ENCODE measurements at regions not wholly inside any gene's neighbourhood (a gene's known extent, or its start where the extent isn't known, plus 50 kb on each side); places are given as distances from the start of the nearest gene placed in this dataset.
A peak's percentile ranks its signal among the peaks of the same experiment; 100 is the strongest.

DNA sequence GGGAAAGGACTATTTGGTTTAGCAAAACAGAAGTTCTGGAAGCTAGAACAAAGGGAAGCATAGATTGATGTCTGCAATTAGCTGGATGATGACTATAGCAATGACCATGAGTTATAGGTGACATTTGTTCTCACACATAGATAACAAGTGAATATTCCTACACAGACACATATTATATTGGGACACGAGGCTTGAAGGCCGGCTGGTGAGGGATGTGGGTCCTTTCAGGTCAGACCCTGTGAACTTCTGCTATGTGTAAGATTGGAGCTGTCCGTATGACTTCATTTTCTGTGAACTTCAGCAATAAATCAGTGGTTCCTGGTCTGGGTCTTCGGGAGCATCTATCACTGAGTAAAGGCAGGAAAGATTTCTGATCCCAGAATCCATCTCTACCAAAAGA lies 253.6 kb upstream of the CFAP20DC start:
- DNase-seq (ENCODE audit: low read depth): no peak

DNA sequence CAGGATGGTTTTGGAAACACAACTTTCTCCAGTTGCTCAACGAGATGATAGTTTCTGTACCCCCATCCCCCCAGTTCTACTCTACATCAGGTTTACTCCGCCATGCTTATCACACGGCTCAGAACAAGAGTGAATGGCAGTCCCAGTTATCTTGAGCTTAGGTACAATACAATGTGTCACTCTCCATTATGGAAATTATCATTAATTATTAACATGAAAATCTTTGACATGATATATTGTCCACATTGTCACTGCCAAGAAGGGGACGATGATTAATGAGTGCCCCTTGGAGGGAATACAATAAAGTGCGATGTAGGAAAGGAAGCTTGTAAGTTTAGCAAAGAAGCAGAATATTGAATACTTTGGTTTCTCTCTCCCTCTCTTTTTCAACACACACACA lies 252.6 kb upstream of the CFAP20DC start:
- no peak for DNase-seq (ENCODE audit: low read depth)

DNA sequence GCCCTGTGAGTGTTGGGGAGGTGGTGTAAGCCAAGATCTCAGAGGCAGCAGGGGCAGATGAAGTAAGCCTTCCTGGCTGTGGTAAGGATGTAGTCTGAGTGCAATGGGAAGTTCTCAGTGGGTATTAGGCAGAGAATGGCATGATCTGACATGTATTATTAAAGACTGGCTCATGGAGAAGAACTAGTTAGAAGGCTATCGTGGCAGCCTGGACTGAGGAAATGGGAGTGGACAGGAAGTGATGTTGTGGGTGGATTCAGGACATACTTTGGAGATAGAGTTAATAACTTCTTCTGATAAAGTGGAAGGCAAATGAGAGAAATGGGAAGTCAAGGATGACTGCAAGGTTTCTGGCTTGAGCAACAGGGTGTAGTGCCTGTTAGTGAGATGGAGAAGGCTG lies 250.9 kb upstream of the CFAP20DC start:
- no peak for DNase-seq (ENCODE audit: low read depth)

DNA sequence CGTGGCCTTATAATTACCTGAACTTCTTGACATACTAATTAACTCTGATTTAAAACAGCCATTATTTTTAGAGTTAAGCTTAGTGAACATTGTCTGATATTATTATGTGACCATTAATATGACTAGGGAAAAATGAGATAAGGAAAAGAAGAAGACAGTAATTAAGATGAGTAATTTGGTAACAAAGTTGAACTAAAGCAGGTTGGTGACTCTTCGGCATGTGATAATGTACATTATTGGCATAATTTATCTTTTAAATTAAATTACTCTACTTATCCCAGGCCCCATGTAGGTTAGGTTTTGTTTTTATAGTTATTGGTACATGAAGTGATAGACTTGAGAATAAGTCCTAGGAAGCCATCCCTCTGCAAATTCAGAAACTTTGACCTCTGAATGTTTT lies 249.7 kb upstream of the CFAP20DC start:
- no peak for DNase-seq (ENCODE audit: low read depth)

DNA sequence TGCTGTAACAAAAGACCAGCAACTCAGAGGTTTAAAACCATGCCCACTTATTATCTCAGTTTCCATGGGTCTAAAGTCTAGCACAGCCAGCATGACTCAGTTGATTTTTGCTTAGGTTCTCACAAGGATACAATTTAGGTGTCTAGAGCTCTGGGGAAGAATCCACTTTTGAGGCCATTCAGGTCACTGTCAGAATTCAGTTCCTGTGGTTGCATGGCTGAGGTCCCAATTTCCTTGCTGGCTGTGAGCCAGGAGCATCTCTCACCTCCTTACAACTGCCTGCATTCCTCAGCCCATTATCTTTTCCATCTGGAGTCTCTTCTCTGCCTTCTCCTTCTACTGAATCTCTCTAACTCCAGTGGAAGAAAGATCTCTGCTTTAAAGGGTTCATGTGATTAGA lies 240.5 kb upstream of the CFAP20DC start:
- DNase-seq (ENCODE audit: low read depth): no peak

DNA sequence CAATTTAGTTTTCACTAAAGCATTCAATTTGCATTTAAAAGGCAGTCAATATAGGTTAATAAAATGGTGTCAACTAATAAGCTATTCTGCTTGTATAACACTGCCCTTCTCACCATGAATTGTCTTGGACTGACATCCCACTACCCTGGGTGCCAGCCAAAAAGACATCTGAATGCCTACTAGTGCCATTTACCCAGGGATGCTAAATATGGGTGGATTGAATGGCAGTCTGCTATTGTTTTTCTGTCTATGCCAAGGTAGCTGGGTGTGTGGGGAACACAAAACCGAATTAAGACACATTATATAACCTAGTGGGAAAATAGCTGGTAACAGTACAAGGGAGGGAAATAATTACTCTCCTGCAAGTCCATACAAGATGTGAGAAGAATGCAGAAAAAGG lies 240.0 kb upstream of the CFAP20DC start:
- DNase-seq (ENCODE audit: low read depth): no peak

DNA sequence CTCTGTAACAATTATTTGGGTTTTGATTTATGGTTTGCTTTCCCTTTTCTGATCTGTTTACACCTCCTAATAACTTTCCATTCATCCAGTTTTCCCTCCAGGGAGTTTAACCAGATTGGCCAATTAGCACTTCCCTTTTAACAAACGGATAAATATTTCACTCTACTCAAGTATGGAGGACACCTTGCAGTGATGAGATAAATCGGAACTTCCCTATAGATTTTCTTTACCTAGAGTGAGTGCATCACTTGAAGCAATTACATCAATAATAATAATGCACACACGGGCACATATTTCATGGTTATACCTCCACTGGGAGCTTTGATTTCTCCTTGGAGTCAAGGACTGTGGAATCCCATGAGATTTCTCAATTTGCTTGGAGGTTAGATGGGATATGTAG lies 239.1 kb upstream of the CFAP20DC start:
- no peak for DNase-seq (ENCODE audit: low read depth)

DNA sequence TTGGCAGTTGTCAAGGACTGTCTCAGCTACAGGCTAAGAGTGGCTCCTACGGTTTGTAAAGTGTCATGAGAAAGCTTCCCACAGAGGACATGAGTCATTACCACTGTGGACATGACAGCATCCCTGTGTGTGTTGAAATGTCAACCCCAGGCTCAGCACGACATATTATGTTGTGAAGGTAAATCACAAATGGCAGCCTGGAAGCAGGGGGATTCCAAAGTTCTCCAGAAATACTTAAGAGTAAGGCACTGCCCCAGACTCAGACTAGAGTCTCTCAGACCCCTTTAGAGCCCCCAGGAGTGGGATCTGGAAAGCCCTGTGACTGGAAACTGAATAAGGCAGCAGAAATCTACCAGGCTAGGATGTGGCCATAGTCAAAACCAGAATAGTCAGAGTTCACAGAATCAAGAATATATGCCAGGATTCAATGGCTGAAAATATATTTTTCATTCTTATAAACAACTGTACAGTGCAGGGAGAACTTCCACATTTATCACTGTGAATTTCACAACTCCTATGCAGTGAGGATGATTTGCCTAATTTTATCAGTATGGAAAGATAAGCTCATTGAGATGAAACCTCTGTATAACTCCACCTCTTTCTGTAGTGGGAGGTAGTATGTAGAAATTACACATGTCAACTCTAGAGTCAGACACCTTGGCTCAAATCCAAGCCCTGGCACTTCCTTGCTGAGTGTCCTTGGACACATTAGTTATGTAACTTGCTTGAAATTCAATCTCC lies 237.1 kb upstream of the CFAP20DC start:
- DNase-seq (ENCODE audit: low read depth): peak; percentile 29

DNA sequence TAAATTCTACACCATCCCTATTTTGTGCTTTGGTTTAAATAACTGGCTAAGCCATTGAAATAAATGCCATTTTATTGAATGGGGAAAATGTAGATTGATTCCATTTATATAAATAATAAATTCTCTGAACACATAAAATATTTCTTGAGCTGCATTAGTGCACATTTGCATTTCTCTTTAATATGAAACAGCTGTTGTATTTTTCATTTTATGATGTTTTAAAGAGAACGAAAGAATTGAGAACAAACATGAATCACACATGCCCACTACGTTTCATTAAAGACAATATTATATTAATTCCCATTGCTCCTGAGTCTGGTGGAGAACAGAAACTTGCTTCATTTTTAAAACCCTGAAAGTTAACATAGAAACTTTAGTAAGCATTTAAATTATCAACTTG lies 235.7 kb upstream of the CFAP20DC start:
- DNase-seq (ENCODE audit: low read depth): no peak

DNA sequence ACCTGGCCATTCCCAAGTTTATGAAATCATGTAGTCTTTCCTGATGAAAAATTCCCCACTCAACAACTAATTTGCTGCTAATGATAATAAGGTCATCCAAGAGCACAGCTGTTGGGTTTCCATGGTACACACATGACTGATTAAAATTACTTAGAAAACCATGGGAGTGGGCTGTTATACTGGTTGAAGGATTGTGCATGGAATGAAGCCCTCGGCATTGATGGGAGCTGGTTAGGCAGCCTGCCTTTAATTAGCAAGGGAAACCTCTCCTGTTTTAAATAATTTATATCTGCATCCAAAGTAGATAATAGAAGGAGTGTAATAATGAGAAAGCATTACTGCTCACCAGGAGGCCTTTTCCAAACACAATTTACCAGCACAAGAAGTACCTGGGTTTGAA lies 235.1 kb upstream of the CFAP20DC start:
- no peak for DNase-seq (ENCODE audit: low read depth)

DNA sequence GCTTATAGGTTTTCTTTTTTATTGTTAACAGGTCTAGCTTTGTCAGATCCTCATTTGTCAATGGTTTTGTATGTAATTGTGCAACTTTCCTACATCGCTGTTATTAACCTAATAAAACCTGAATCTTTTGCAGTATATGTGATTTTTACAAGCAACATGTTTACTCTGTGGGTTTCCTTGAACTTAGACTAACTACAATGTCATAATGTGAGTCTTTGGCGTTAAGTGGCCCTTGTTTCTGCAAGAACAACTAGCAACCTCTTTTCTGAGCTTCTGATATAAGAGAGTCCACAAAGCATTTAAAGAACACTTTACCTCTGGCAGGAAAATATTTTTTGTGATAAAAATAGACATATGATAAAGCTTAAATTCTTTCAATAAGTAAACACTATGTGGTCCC lies 230.3 kb upstream of the CFAP20DC start:
- DNase-seq (ENCODE audit: low read depth): no peak

DNA sequence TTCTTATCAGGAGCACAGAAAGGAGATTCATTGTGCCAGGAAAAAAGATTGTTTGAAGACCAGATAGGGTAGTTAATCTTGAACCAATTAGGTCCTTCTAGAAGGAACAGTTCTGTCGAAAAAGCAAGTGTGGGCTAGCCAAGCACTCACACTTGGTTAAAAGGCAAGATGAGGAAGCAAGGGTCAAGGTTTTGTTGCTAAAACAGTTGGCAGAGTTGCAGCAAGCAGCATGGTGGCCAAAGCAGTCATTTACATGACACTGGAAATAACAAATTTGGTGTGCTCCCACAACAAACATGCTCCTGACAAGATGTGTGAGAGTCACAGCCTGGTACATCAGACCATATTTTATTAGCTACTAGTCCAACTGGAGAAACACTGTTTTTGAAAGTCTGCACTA lies 228.0 kb upstream of the CFAP20DC start:
- DNase-seq (ENCODE audit: low read depth): no peak

DNA sequence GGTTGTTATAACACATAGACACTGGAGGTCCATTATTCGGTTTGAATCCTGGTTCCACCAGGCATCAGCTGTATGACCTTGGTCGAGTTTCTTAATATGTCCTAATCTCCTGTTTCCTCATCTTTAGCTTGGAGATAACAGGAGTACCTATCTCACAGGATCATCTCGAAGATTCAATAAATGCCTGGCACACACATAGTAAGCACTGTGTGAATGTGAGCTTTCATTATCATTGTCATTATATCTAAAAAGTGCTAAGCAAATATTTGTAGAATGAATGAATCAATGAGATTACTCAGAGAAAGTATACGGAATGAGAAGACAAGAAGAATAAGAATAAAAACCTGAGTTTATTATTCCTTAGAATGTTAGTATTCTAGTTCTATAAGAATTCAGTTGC lies 227.4 kb upstream of the CFAP20DC start:
- no peak for DNase-seq (ENCODE audit: low read depth)

DNA sequence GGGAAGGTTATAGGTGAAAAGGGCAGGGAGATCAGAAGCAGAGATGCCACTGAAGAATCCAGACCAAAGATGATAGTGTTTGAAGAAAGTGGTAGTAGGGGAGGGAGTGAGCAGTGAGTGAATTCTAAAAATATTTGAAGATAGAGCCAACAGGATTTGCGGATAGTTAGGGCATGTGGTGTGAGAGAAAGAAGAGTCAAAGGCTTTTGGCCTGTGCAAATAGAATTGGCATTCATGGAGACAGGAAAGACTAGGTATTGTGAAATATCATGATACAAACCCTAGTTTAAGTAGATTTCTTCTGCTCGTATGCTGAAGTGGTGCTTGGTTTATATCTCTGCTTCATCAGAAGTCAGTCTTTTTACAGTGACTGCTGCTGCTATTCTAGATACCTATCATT lies 224.2 kb upstream of the CFAP20DC start:
- no peak for DNase-seq (ENCODE audit: low read depth)

DNA sequence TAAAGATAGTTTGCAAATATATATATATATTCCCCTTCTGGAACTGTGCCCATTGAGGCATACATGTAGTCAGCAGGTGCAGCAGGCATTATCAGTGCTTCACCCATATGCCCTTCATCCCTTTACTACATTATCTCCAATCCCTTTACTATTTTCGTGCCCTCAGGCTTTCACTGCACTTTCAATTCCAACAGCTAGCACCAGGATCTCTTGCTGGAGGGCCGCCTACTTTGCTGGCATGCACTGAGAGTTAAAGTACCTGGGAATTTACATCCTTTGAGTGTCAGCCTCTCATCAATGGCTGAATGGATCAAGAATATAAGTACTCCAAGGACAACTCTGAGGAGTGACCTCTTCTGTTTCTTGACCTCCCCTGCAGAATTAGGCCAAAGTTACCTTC lies 222.1 kb upstream of the CFAP20DC start:
- DNase-seq (ENCODE audit: low read depth): no peak

DNA sequence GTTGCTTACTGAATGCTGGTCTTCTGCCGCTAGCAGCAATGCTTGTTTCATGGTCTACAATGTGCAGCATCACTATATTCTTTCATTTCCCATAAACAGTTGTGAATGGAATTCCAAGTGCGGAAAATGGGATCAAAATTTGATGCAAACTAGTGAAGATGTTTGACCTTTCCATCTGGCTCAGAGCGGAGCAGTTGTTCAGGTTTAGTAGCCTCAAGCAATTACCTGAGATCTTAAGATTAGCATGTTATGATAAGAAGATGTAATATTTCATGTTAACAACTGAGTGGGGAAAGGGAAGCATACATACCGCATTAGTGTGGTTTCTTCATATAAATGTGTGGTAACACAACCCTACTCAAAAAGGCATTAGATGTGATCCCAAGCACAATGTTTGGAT lies 221.1 kb upstream of the CFAP20DC start:
- DNase-seq (ENCODE audit: low read depth): no peak

DNA sequence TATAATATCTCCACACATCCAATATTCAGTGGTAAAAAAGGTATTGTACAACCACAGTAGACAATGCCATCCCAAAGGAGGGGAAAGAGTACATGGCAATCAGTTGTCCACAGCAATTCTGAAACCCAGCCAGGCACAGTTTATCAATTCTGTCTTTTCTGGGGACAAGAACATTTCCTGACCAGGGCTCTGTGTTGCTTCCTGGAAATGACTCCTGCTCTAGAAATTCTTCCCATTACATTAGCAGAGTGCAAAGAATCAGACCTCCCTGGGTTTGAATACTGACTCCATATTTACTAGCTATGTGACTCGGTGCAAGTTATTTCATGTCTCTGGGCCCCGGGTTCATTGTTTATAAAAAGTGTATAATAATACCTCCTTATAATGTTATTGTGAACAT lies 220.4 kb upstream of the CFAP20DC start:
- DNase-seq (ENCODE audit: low read depth): no peak

DNA sequence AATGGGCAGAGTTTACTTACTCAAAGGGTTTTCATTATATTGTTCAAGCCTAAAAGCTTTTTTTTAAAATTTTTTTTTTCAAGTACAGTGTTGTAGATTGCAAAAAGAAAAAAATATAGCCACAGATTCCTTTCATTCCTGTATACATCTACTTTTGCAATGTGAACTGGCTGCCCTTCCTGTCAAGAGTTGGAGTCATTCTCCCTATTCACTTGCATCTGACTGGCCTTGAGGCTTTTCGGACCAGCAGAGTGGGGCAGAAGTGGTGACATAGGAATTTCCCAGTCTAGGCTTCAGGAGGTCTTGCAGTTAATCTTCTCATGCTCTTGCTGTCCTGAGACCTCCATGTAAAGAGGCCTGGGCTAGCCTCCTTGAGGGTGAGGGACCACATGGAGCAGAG lies 218.3 kb upstream of the CFAP20DC start:
- DNase-seq (ENCODE audit: low read depth): no peak

DNA sequence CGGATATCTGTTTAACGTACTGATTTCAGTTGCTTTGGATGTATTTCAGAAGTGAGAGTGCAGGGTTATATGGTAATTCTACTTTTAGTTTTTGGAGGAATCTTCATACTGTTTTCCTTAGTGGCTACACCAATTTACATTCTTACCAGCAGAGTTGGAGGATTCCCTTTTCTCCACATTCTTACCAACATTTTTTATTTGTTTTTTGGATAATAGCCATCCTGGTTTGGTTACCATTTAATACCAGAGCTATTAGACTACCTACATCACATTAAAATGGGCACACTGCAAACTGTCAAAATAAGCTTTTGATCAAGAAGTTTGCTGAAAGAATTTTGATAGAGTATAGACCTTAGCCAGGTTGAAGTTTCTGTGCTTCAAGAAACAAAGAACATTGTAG lies 217.2 kb upstream of the CFAP20DC start:
- DNase-seq (ENCODE audit: low read depth): no peak

DNA sequence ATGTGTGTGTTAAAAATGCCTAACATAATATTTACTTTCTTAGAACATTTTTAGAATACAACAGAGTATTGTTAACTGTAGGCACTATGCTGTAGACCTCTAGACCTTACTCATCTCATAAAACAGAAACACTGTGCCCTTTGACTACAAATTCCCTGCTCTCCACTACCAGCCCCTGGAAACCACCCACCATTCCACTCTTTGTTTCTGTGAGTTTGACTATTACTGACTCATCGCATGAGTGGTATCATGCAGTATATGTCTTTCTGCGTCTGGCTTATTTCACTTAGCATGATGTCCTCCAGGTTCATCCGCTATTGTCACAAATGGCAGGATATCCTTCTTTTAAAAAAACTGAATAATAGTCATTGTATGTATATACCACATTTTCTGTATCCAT lies 216.7 kb upstream of the CFAP20DC start:
- DNase-seq (ENCODE audit: low read depth): peak; percentile 3

DNA sequence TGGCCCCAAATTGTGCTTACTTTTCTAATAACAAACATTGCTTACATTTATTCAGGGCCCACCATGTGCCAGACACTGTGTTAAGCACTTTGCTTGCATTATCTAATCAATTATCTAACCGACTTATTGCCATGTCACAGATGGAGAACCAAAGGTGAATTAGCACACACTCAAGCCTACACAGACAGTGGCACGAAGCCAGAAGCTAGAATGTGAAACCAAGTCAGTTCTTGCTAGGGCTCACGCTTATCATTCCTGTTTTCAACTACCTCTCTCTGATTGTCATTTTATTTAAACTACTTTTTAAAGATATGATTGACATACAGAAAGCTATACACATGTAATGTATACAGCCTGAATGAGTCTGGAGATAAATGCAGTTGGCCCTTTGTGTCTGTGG lies 215.7 kb upstream of the CFAP20DC start:
- DNase-seq (ENCODE audit: low read depth): no peak

DNA sequence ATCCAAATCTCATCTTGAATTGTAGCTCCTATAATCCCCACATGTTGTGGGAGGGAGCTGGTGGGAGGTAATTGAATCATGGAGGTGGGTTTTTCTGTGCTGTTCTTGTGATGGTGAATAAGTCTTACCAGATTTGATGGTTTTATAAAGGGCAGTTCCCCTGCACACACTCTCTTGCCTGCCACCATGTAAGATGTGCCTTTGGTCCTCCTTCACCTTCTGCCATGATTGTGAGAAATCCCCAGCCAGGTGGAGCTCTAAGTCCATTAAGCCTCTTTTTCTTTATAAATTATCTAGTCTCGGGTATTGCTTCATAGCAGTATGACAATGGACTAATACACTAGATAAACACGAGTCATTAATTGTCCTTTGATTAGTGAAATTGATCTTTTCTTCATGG lies 214.5 kb upstream of the CFAP20DC start:
- DNase-seq (ENCODE audit: low read depth): no peak

DNA sequence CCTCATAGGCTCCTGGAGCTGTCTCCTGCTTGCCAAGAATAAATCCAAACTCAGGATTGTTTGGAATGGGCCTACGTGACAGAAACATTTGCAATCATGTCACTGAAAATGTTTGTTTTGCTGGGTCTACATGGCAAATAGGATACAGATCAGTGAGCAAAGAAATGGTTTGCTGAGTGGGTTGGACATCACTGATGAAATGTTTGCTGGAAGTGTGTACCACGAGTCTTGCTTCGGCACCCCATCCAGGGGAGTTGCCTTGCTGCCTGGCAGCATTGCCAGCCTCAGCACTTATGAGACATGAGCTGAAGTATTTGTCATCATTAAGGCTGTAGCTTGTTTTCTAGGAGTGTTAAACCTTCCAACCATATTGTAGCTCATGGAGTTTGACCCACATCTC lies 213.3 kb upstream of the CFAP20DC start:
- DNase-seq (ENCODE audit: low read depth): no peak

DNA sequence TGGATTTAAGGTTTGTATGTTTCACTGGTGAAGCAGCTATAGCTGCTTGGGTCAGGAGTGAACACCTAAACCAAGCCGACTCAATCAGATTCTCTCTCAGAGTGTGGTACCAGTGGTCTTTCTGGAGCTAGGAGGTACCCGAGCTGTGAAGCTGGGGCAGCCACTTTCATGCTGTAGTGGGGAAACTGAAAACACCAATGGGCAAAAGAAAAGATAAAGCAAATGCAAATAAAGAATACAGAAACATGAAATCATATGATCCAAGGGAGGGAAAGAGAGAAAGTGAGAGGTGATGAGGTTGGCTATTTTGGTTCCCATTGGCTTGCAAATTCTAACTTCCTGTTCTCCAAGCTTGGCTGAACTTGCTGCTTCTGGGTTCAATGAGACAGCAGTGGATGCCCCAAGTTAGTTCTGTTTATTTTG lies 212.3 kb upstream of the CFAP20DC start:
- DNase-seq (ENCODE audit: low read depth): no peak
